HEK293 (cell line): ENCODE measurements at regions not wholly inside any gene's neighbourhood (a gene's known extent, or its start where the extent isn't known, plus 50 kb on each side); places are given as distances from the start of the nearest gene placed in this dataset.

Experiments used
- CTCF ChIA-PET: fragments of 350-600 bp; formaldehyde crosslinking; extraction: SDS; loops from one replicate; lab custom pipeline; 2021; ENCODE audit warnings: antibody characterized with exemption; lab: Yijun Ruan, JAX
- POLR2A ChIA-PET: fragments of 300-600 bp; formaldehyde crosslinking; extraction: SDS; loops from one replicate; lab custom pipeline; 2020; ENCODE audit warnings: antibody characterized with exemption, inconsistent platforms; lab: Yijun Ruan, JAX
- H3K27ac ChIP-seq: fragments of 200-500 bp; sonication (Bioruptor generic); 2 replicates; pipeline ENCODE4 v1.5.1; 2014; ENCODE audit warnings: low read depth, low read length, control low read depth, inconsistent platforms; ENCODE audit errors: extremely low read depth
- H3K36me3 ChIP-seq, 2 experiments: fragments of 200-500 bp in 1 of 2; sonication (Bioruptor generic) in 1 of 2; 1 replicate in 1 of 2; 2 replicates in 1 of 2; pipeline ENCODE4 v1.5.1; 2014 to 2017; ENCODE audit warnings: inconsistent platforms in 2 of 2, low read length in 2 of 2; ENCODE audit not compliant: control insufficient read depth in 2 of 2, insufficient read depth in 1 of 2
- H3K4me1 ChIP-seq: fragments of 200-500 bp; sonication (Bioruptor generic); 2 replicates; pipeline ENCODE4 v1.5.1; 2014; ENCODE audit warnings: mild to moderate bottlenecking, low read length, inconsistent platforms; ENCODE audit not compliant: control insufficient read depth, insufficient read depth
- H3K4me3 ChIP-seq: 2 replicates; pipeline ENCODE4 v1.5.1; 2011; ENCODE audit warnings: low read depth, mild to moderate bottlenecking, control low read depth, low read length, moderate library complexity
- H3K9me3 ChIP-seq: fragments of 200-500 bp; sonication (Bioruptor generic); 2 replicates; pipeline ENCODE4 v1.5.1; 2014; ENCODE audit warnings: low read depth, low read length, inconsistent platforms; ENCODE audit not compliant: control insufficient read depth, insufficient read depth
- BCL11B ChIP-seq: fragments of 450-650 bp; formaldehyde crosslinking; IDR thresholded peaks from 2 replicates; pipeline ENCODE4 v1.5.1; 2016; ENCODE audit warnings: low read depth, missing biosample characterization, missing genetic modification characterization
- GFI1B ChIP-seq: fragments of 450-650 bp; formaldehyde crosslinking; IDR thresholded peaks from 2 replicates; pipeline ENCODE4 v1.5.1; 2016; ENCODE audit warnings: missing biosample characterization, missing genetic modification characterization
- GLI2 ChIP-seq: fragments of 450-650 bp; formaldehyde crosslinking; IDR thresholded peaks from 2 replicates; pipeline ENCODE4; 2017; ENCODE audit warnings: missing biosample characterization, missing genetic modification characterization, low read depth, borderline replicate concordance
- KLF1 ChIP-seq: fragments of 450-650 bp; formaldehyde crosslinking; IDR thresholded peaks from 2 replicates; pipeline ENCODE4 v1.5.1; 2016; ENCODE audit warnings: missing biosample characterization, missing genetic modification characterization
- ZBTB8A ChIP-seq: fragments of 450-650 bp; formaldehyde crosslinking; IDR thresholded peaks from 2 replicates; pipeline ENCODE4 v1.5.1; 2016; ENCODE audit warnings: missing biosample characterization, missing genetic modification characterization
- ZNF148 ChIP-seq: fragments of 450-650 bp; formaldehyde crosslinking; IDR thresholded peaks from 2 replicates; pipeline ENCODE4 v1.5.0; 2017; ENCODE audit warnings: missing biosample characterization, missing genetic modification characterization, borderline replicate concordance
- ZNF16 ChIP-seq: fragments of 450-650 bp; formaldehyde crosslinking; IDR thresholded peaks from 2 replicates; pipeline ENCODE4 v1.5.1; 2016; ENCODE audit warnings: low read depth, missing biosample characterization, missing genetic modification characterization
- ZNF184 ChIP-seq: fragments of 450-650 bp; IDR thresholded peaks from 2 replicates; pipeline ENCODE4 v1.5.1; 2018; ENCODE audit warnings: missing biosample characterization, mild to moderate bottlenecking, missing genetic modification characterization
- ZNF211 ChIP-seq: fragments of 450-650 bp; formaldehyde crosslinking; IDR thresholded peaks from 2 replicates; pipeline ENCODE4 v1.5.1; 2016; ENCODE audit warnings: low read depth, missing biosample characterization, missing genetic modification characterization
- ZNF214 ChIP-seq: fragments of 450-650 bp; formaldehyde crosslinking; IDR thresholded peaks from 2 replicates; pipeline ENCODE4 v1.5.1; 2017; ENCODE audit warnings: missing biosample characterization, mild to moderate bottlenecking, missing genetic modification characterization, borderline replicate concordance
- ZNF311 ChIP-seq: fragments of 450-650 bp; formaldehyde crosslinking; IDR thresholded peaks from 2 replicates; pipeline ENCODE4 v1.5.1; 2017; ENCODE audit warnings: missing biosample characterization, missing genetic modification characterization, borderline replicate concordance
- ZNF324 ChIP-seq: fragments of 450-650 bp; formaldehyde crosslinking; IDR thresholded peaks from 2 replicates; pipeline ENCODE4 v1.5.1; 2016; ENCODE audit warnings: missing biosample characterization, missing genetic modification characterization
- ZNF341 ChIP-seq: fragments of 450-650 bp; formaldehyde crosslinking; IDR thresholded peaks from 2 replicates; pipeline ENCODE4; 2016; ENCODE audit warnings: low read depth, missing biosample characterization, missing genetic modification characterization
- ZNF391 ChIP-seq: fragments of 450-650 bp; formaldehyde crosslinking; IDR thresholded peaks from 2 replicates; pipeline ENCODE4 v1.5.1; 2016; ENCODE audit warnings: low read depth, missing biosample characterization, missing genetic modification characterization, borderline replicate concordance
- ZNF404 ChIP-seq: fragments of 450-650 bp; formaldehyde crosslinking; IDR thresholded peaks from 2 replicates; pipeline ENCODE4 v1.5.1; 2017; ENCODE audit warnings: missing biosample characterization, missing genetic modification characterization
- ZNF433 ChIP-seq: fragments of 450-650 bp; formaldehyde crosslinking; IDR thresholded peaks from 2 replicates; pipeline ENCODE4 v1.5.1; 2016; ENCODE audit warnings: missing biosample characterization, missing genetic modification characterization, low read depth
- ZNF521 ChIP-seq: fragments of 450-650 bp; formaldehyde crosslinking; IDR thresholded peaks from 2 replicates; pipeline ENCODE4 v1.5.1; 2017; ENCODE audit warnings: missing biosample characterization, mild to moderate bottlenecking, missing genetic modification characterization
- ZNF623 ChIP-seq: fragments of 450-650 bp; formaldehyde crosslinking; IDR thresholded peaks from 2 replicates; pipeline ENCODE4 v1.5.1; 2016; ENCODE audit warnings: missing biosample characterization, missing genetic modification characterization
- ZNF624 ChIP-seq: fragments of 450-650 bp; formaldehyde crosslinking; IDR thresholded peaks from 2 replicates; pipeline ENCODE4 v1.5.1; 2017; ENCODE audit warnings: missing biosample characterization, missing genetic modification characterization
- ZNF626 ChIP-seq: fragments of 450-650 bp; sonication (Bioruptor Pico); formaldehyde crosslinking; IDR thresholded peaks from 2 replicates; pipeline ENCODE4 v1.5.1; 2018; ENCODE audit warnings: missing biosample characterization, missing genetic modification characterization, inconsistent platforms
- ZNF660 ChIP-seq: fragments of 450-650 bp; IDR thresholded peaks from 2 replicates; pipeline ENCODE4 v1.5.1; 2018; ENCODE audit warnings: missing biosample characterization, mild to moderate bottlenecking, missing genetic modification characterization
- ZSCAN30 ChIP-seq: fragments of 450-650 bp; IDR thresholded peaks from 2 replicates; pipeline ENCODE4 v1.5.1; 2018; ENCODE audit warnings: missing biosample characterization, mild to moderate bottlenecking, missing genetic modification characterization, moderate library complexity
- TF ChIP-seq, protein P1 (sequence below): fragments of 450-650 bp; formaldehyde crosslinking; IDR thresholded peaks from 2 replicates; pipeline ENCODE4 v1.5.1; 2016; ENCODE audit warnings: missing biosample characterization, missing genetic modification characterization
- TF ChIP-seq, protein P2 (sequence below): fragments of 450-650 bp; formaldehyde crosslinking; IDR thresholded peaks from 2 replicates; pipeline ENCODE4 v1.5.1; 2016; ENCODE audit warnings: missing biosample characterization, missing genetic modification characterization
- TF ChIP-seq, protein P3 (sequence below): fragments of 450-650 bp; formaldehyde crosslinking; IDR thresholded peaks from 2 replicates; pipeline ENCODE4 v1.5.1; 2017; ENCODE audit warnings: missing biosample characterization, missing genetic modification characterization
- TF ChIP-seq, protein P4 (sequence below): fragments of 450-650 bp; formaldehyde crosslinking; IDR thresholded peaks from 2 replicates; pipeline ENCODE4 v1.5.1; 2016; ENCODE audit warnings: missing biosample characterization, missing genetic modification characterization

DNA sequence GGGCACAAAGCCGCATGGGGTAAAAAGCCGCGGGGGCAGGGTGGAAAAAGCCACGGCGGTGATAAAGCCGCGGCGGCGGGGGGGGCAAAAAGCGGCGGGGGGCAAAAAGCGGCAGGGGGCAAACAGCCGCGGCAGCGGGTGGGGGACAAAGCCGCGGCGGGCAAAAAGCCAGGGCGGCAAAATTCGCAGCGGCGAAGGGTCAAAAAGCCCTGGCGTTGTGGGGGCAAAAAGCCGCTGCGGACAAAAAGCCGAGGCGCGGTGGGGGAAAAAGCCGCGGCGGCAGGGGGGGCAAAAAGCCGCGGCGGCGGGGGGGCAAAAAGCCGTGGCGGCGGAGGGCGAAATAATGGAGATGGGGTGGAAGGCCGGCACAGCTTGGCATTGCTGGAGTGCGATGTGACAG lies 3902.9 kb downstream of the SRGAP2C start:
- TF ChIP-seq BCL11B (tag by site-specific recombination) (no peak), ZNF211 (tag by site-specific recombination) (no peak), KLF1 (no peak), ZNF311 (tag by site-specific recombination) (no peak), ZNF660 (tag by site-specific recombination) (no peak), GFI1B (no peak), ZNF324 (tag by site-specific recombination) (no peak), ZNF184 (tag by site-specific recombination) (no peak), ZNF624 (tag by site-specific recombination) (no peak), ZNF623 (tag by site-specific recombination) (no peak), ZNF433 (tag by site-specific recombination) (no peak), ZNF214 (tag by site-specific recombination) (no peak), ZBTB8A (tag by site-specific recombination) (no peak), ZSCAN30 (tag by site-specific recombination) (no peak), ZNF391 (tag by site-specific recombination) (no peak)
- TF ChIP-seq, protein P1, sequence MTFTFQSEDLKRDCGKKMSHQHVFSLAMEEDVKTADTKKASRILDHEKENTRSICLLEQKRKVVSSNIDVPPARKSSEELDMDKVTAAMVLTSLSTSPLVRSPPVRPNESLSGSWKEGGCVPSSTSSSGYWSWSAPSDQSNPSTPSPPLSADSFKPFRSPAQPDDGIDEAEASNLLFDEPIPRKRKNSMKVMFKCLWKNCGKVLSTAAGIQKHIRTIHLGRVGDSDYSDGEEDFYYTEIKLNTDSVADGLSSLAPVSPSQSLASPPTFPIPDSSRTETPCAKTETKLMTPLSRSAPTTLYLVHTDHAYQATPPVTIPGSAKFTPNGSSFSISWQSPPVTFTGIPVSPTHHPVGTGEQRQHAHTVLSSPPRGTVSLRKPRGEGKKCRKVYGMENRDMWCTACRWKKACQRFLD = no peak
- CTCF ChIA-PET = no interaction called here
- no peaks in the 10 kb centered on the region for H3K4me1 ChIP-seq
- H3K4me3 ChIP-seq = no peak overlapping the region
- no peaks in the 10 kb centered on the region for H3K9me3 ChIP-seq
- H3K27ac ChIP-seq = no peak overlapping the region
- POLR2A ChIA-PET = no interaction called here
- no peaks in the 10 kb centered on the region for H3K36me3 ChIP-seq

- ChIA-PET CTCF (no interaction called here), POLR2A (no interaction called here)
- Histone ChIP-seq H3K9me3 (no peaks in the 10 kb centered on the region), H3K4me3 (no peak overlapping the region), H3K27ac (no peak overlapping the region), H3K36me3 (no peaks in the 10 kb centered on the region), H3K4me1 (no peaks in the 10 kb centered on the region)
- no peak for TF ChIP-seq ZNF521 (tag by site-specific recombination)
- TF ChIP-seq, protein P2, sequence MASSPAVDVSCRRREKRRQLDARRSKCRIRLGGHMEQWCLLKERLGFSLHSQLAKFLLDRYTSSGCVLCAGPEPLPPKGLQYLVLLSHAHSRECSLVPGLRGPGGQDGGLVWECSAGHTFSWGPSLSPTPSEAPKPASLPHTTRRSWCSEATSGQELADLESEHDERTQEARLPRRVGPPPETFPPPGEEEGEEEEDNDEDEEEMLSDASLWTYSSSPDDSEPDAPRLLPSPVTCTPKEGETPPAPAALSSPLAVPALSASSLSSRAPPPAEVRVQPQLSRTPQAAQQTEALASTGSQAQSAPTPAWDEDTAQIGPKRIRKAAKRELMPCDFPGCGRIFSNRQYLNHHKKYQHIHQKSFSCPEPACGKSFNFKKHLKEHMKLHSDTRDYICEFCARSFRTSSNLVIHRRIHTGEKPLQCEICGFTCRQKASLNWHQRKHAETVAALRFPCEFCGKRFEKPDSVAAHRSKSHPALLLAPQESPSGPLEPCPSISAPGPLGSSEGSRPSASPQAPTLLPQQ = no peak
- TF ChIP-seq, protein P3, sequence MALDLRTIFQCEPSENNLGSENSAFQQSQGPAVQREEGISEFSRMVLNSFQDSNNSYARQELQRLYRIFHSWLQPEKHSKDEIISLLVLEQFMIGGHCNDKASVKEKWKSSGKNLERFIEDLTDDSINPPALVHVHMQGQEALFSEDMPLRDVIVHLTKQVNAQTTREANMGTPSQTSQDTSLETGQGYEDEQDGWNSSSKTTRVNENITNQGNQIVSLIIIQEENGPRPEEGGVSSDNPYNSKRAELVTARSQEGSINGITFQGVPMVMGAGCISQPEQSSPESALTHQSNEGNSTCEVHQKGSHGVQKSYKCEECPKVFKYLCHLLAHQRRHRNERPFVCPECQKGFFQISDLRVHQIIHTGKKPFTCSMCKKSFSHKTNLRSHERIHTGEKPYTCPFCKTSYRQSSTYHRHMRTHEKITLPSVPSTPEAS (tag by site-specific recombination) = no peak
- TF ChIP-seq ZNF341 (tag by site-specific recombination) = no peak
- TF ChIP-seq GLI2 = no peak
- TF ChIP-seq, protein P4, sequence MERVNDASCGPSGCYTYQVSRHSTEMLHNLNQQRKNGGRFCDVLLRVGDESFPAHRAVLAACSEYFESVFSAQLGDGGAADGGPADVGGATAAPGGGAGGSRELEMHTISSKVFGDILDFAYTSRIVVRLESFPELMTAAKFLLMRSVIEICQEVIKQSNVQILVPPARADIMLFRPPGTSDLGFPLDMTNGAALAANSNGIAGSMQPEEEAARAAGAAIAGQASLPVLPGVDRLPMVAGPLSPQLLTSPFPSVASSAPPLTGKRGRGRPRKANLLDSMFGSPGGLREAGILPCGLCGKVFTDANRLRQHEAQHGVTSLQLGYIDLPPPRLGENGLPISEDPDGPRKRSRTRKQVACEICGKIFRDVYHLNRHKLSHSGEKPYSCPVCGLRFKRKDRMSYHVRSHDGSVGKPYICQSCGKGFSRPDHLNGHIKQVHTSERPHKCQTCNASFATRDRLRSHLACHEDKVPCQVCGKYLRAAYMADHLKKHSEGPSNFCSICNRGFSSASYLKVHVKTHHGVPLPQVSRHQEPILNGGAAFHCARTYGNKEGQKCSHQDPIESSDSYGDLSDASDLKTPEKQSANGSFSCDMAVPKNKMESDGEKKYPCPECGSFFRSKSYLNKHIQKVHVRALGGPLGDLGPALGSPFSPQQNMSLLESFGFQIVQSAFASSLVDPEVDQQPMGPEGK (tag by site-specific recombination) = no peak
- TF ChIP-seq ZNF626 (tag by site-specific recombination) = no peak
- no peak for TF ChIP-seq ZNF148 (tag by site-specific recombination)
- TF ChIP-seq ZNF16 (tag by site-specific recombination) = no peak
- TF ChIP-seq ZNF404 (tag by site-specific recombination) = no peak
These were observed 3933.6 kb downstream of the SRGAP2C start for GRCh38 chr1:125118147-125118993.
